CD14-positive monocyte (primary cell): ENCODE measurements at regions not wholly inside any gene's neighbourhood (a gene's known extent, or its start where the extent isn't known, plus 50 kb on each side); places are given as distances from the start of the nearest gene placed in this dataset.

Experiments used
- DNase-seq, 3 donors: peaks; one replicate each; pipeline ENCODE4 v3.0.0-alpha.2; 2011 to 2022
- H2AFZ ChIP-seq: 2 replicates; pipeline ENCODE4 v1.6.0; 2012; ENCODE audit warnings: mild to moderate bottlenecking, low read depth, low read length, inconsistent platforms; ENCODE audit not compliant: insufficient read depth, poor library complexity, severe bottlenecking
- H3K27ac ChIP-seq, 2 donors: 1 replicate in 1 of 2; 2 replicates in 1 of 2; pipeline ENCODE4 v1.5.1; 2012 to 2013; ENCODE audit warnings: low read length in 2 of 2, control low read depth in 1 of 2, inconsistent platforms in 1 of 2, low read depth in 1 of 2, mild to moderate bottlenecking in 1 of 2
- H3K27me3 ChIP-seq, 2 donors: one replicate each; pipeline versions ENCODE4 v1.6.0 to v1.6.1; 2011 to 2013; ENCODE audit warnings: low read length in 2 of 2; ENCODE audit not compliant: control insufficient read depth in 2 of 2, insufficient read depth in 2 of 2
- H3K36me3 ChIP-seq, 2 donors: replicated peaks in 1 of 2; 1 replicate in 1 of 2; 2 replicates in 1 of 2; pipeline versions ENCODE4 v1.5.1 to v1.6.1; 2012 to 2013; ENCODE audit warnings: low read length in 2 of 2, control low read depth in 1 of 2, inconsistent platforms in 1 of 2, mild to moderate bottlenecking in 1 of 2; ENCODE audit not compliant: insufficient read depth in 2 of 2, control insufficient read depth in 1 of 2
- H3K4me1 ChIP-seq, 2 donors: 1 replicate in 1 of 2; 2 replicates in 1 of 2; pipeline versions ENCODE4 v1.5.1 to v1.6.1; 2012 to 2013; ENCODE audit warnings: low read length in 2 of 2, control low read depth in 1 of 2, inconsistent platforms in 1 of 2, mild to moderate bottlenecking in 1 of 2, moderate library complexity in 1 of 2; ENCODE audit not compliant: insufficient read depth in 2 of 2, control insufficient read depth in 1 of 2
- H3K4me2 ChIP-seq: replicated peaks from 2 replicates; pipeline ENCODE3; 2012; ENCODE audit warnings: low read length, moderate library complexity, mild to moderate bottlenecking; ENCODE audit not compliant: poor library complexity, severe bottlenecking; ENCODE audit errors: extremely low read depth
- H3K4me3 ChIP-seq, 3 experiments: fragments of 200-600 bp in 1 of 3; sonication (generic) in 1 of 3; replicated peaks in 1 of 3; 1 replicate in 2 of 3; 2 replicates in 1 of 3; pipeline ENCODE4 v1.5.1; 2011 to 2013; ENCODE audit warnings: low read length in 3 of 3, mild to moderate bottlenecking in 3 of 3, control low read depth in 2 of 3, low read depth in 2 of 3, inconsistent platforms in 1 of 3, moderate library complexity in 1 of 3
- H3K79me2 ChIP-seq: 2 replicates; pipeline ENCODE4 v1.6.0; 2012; ENCODE audit warnings: mild to moderate bottlenecking, control low read depth, inconsistent platforms, low read length, moderate library complexity; ENCODE audit not compliant: insufficient read depth
- H3K9ac ChIP-seq: 2 replicates; pipeline ENCODE4 v1.6.0; 2017; ENCODE audit warnings: low read length, mild to moderate bottlenecking; ENCODE audit not compliant: insufficient read depth, poor library complexity, severe bottlenecking
- H3K9me3 ChIP-seq, 2 donors: replicated peaks in 1 of 2; 1 replicate in 1 of 2; 2 replicates in 1 of 2; pipeline versions ENCODE4 v1.5.1 to v1.6.1; 2012 to 2013; ENCODE audit warnings: low read length in 2 of 2, control low read depth in 1 of 2; ENCODE audit not compliant: control insufficient read depth in 1 of 2, insufficient read depth in 1 of 2
- H4K20me1 ChIP-seq: 2 replicates; pipeline ENCODE4 v1.6.0; 2012; ENCODE audit warnings: mild to moderate bottlenecking, low read length, control low read depth, moderate library complexity; ENCODE audit not compliant: insufficient read depth
- H3K27ac Mint-ChIP-seq, 7 donors: one replicate each; pipeline ENCODE4 v1.8.0; 2020; ENCODE audit warnings: mild to moderate bottlenecking in 7 of 7, mixed read lengths in 7 of 7, moderate library complexity in 6 of 7, inconsistent platforms in 2 of 7
- H3K27me3 Mint-ChIP-seq, 3 donors: one replicate each; pipeline ENCODE4 v1.8.0; 2021 to 2022; ENCODE audit warnings: low read depth in 3 of 3, mild to moderate bottlenecking in 3 of 3, mixed read lengths in 3 of 3, moderate library complexity in 3 of 3, inconsistent platforms in 1 of 3
- H3K36me3 Mint-ChIP-seq, 2 donors: one replicate each; pipeline ENCODE4 v1.8.0; 2020; ENCODE audit warnings: mixed read lengths in 2 of 2, inconsistent platforms in 1 of 2, mild to moderate bottlenecking in 1 of 2
- H3K4me1 Mint-ChIP-seq: one replicate; pipeline ENCODE4 v1.8.0; 2020; ENCODE audit warnings: mild to moderate bottlenecking, mixed read lengths
- H3K4me3 Mint-ChIP-seq, 2 donors: one replicate each; pipeline ENCODE4 v1.8.0; 2020; ENCODE audit warnings: mild to moderate bottlenecking in 2 of 2, mixed read lengths in 2 of 2, moderate library complexity in 1 of 2
- H3K9me3 Mint-ChIP-seq, 7 donors: one replicate each; pipeline ENCODE4 v1.8.0; 2020 to 2022; ENCODE audit warnings: mixed read lengths in 7 of 7, mild to moderate bottlenecking in 6 of 7, moderate library complexity in 6 of 7, inconsistent platforms in 2 of 7
- WGBS: methylation state at CpG from one replicate; pipeline ENCODE4 v1.1.5; 2013; ENCODE audit warnings: missing lambda C conversion rate; ENCODE audit not compliant: insufficient coverage; 5-methylcytosine and 5-hydroxymethylcytosine counted together
- intact Hi-C, 2 donors: fragments of 100-400 bp; cut with micrococcal nuclease; formaldehyde crosslinking; loops; one replicate each; pipeline versions ENCODE4 v1.15.0 to v1.15.1; 2023
- TF ChIP-seq, protein P1 (sequence below): fragments of 200-600 bp; IDR thresholded peaks from one replicate; pipeline ENCODE4 v1.8.0; 2022; ENCODE audit warnings: antibody characterized with exemption, mild to moderate bottlenecking

DNA sequence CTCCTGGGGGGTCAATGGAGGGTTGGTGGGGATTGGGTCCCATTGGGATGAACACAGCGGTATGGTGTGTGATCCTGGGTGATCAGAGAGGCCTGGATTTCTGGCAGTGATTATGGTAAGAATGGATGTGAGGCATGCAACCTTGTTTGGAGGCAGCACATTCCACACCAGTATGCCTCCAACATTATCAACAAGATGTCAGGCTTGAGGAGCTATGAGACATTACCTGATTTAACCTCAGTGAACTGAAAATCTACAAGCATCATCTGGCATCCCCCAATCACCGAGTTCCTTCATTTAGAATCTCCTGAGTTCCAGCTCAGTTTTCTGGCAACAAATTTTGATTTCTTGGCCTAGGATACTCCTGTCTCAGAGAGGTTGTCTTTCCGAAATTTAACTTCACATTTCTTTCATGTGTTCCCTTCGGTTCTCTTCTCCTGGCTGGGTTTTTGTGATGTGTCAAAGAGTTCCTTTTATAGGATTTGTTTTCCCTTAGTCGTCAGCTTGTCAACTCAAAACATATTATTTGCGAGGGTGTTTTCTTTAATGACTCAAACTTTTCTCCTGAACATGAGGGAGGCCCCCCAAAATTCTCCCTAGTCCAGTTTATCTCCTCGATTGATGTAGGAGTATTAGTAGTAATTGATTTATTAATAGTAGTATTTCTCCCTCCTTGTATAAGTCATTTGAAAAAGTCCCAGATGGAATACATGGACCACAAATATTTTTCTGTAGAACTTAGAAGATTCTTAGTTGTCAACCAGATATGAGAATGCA is 56.0 kb upstream of the FLT1 start:
- Mint-ChIP-seq H3K27me3 (peaks cover 3 to 9% (median 8%) of the 10 kb centered on the region in 3 donors), H3K27ac (no peak overlapping the region), H3K36me3 (no peaks in the 10 kb centered on the region), H3K4me1 (peaks cover 7% of the 10 kb centered on the region), H3K4me3 (no peak overlapping the region), H3K9me3 (peaks cover 0 to 2% (median 0%) of the 10 kb centered on the region in 7 donors)
- H4K20me1 ChIP-seq: no peaks in the 10 kb centered on the region
- H2AFZ ChIP-seq: no peak overlapping the region
- H3K79me2 ChIP-seq: no peaks in the 10 kb centered on the region
- H3K4me1 ChIP-seq: peaks cover 0 to 3% of the 10 kb centered on the region in 2 donors
- no peak overlapping the region for H3K9ac ChIP-seq
- 100% methylated on average over 1 of the region's 7 CpGs for WGBS
- H3K9me3 ChIP-seq: no peaks in the 10 kb centered on the region
- DNase-seq: no peak
- no peak overlapping the region for H3K27ac ChIP-seq
- peaks cover 3% of the 10 kb centered on the region in 2 donors for H3K27me3 ChIP-seq
- no peaks in the 10 kb centered on the region for H3K36me3 ChIP-seq
- no peak overlapping the region for H3K4me3 ChIP-seq
- TF ChIP-seq, protein P1, sequence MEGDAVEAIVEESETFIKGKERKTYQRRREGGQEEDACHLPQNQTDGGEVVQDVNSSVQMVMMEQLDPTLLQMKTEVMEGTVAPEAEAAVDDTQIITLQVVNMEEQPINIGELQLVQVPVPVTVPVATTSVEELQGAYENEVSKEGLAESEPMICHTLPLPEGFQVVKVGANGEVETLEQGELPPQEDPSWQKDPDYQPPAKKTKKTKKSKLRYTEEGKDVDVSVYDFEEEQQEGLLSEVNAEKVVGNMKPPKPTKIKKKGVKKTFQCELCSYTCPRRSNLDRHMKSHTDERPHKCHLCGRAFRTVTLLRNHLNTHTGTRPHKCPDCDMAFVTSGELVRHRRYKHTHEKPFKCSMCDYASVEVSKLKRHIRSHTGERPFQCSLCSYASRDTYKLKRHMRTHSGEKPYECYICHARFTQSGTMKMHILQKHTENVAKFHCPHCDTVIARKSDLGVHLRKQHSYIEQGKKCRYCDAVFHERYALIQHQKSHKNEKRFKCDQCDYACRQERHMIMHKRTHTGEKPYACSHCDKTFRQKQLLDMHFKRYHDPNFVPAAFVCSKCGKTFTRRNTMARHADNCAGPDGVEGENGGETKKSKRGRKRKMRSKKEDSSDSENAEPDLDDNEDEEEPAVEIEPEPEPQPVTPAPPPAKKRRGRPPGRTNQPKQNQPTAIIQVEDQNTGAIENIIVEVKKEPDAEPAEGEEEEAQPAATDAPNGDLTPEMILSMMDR: no peak
- intact Hi-C loops: no loop called here
- no peak overlapping the region for H3K4me2 ChIP-seq

DNA sequence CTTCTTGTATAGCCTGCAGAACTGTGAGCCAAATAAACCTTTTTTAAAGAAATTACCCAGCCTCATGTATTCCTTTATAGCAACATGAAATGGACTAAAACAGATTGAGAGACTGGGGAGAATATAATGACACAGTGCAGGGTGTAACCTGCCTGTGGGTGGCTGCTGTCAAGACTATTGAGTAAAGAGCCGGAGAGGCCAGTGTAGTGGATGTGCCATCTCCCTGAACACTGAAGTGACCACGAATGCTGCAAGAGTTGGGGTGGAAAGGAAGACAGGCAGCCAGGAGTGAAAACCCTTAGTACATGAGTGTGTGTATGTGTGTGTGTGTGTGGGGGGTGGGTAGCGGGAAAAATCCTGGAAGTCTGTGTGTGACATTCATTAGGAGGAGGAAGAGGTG is 55.2 kb upstream of the FLT1 start:
- peaks cover 0 to 2% (median 0%) of the 10 kb centered on the region in 7 donors for H3K9me3 Mint-ChIP-seq
- 75% methylated on average over 3 of the region's 3 CpGs for WGBS
- H3K9ac ChIP-seq: no peak overlapping the region

More for the DNA sequence above, 55.2 kb upstream of the FLT1 start:
- Mint-ChIP-seq H3K4me3 (no peak overlapping the region), H3K27me3 (peaks cover 4 to 9% (median 8%) of the 10 kb centered on the region in 3 donors), H3K36me3 (no peaks in the 10 kb centered on the region), H3K27ac (no peak overlapping the region), H3K4me1 (peaks cover 7% of the 10 kb centered on the region)
- Histone ChIP-seq H3K36me3 (no peaks in the 10 kb centered on the region), H2AFZ (no peak overlapping the region), H4K20me1 (no peaks in the 10 kb centered on the region), H3K9me3 (no peaks in the 10 kb centered on the region), H3K79me2 (no peaks in the 10 kb centered on the region), H3K27ac (no peak overlapping the region), H3K4me2 (no peak overlapping the region), H3K4me1 (peaks cover 0 to 3% of the 10 kb centered on the region in 2 donors), H3K27me3 (peaks cover 3% of the 10 kb centered on the region in 2 donors), H3K4me3 (no peak overlapping the region)
- TF ChIP-seq, protein P1: no peak
- no peak for DNase-seq
- intact Hi-C loops: no loop called here
